Hematopoietic multipotent progenitor cell treated with erythropoietin and hydrocortisone succinate and interleukin-3 and kit ligand, for 4 days (in vitro differentiated cells): ENCODE measurements at regions not wholly inside any gene's neighbourhood (a gene's known extent, or its start where the extent isn't known, plus 50 kb on each side); places are given as distances from the start of the nearest gene placed in this dataset.

Experiments used
- DNase-seq: peaks from one replicate; pipeline ENCODE4 v3.0.0-alpha.2; 2015

DNA sequence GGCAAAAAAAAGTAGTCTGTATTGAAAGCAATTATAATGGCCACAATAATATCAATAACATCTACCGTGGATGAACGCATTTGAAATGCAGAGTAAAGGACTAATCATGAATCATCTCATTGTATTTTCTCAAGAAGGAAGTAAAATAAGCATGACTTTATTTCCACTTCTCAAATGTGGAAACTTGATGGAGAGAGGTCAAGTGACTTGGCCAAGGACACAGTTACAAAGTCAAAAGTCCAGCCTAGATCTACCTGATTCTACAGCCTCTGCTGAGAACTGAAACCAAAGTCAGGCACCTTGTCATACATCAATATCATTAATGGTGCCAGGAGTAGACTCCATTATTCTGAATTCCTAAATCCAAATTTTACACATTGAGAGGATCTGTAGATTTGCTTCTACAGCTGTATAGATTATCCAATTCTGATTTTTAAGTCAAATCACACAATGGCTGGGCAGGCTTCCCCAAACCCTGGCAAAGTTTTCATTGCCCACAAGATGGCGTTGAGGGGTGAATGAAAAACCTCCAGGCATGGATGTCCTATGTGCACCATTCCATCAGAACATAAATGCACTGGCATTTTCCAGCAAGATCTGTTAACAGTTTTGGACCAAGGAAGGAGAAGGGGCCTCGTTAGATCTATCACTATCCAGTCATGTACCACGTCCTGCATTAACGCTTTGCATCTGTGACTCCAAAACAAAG, 423.1 kb downstream of the MAFB start:
- peak; percentile 44 for DNase-seq

DNA sequence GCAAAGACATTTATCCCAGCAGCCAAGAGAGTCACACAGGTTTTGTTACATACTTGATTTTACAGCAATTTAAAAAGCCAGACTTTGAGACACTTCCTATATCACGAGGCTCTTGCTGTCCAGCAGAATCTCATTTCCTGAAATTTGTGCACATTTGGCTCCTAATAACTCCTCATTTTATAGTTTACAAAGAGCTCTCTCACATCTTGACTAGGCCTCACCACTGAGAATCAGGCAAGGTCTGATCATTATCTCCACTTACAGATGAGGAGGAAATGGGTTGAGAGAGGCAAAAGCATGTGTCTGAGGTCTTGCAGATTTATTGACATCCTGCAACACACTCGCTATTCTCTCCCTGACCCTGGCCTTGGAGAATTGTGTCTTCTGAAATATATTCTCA, 426.8 kb downstream of the MAFB start:
- DNase-seq: peak; percentile 42

- no peak for DNase-seq
Measured at GRCh38 chr20:40258931-40259330, 430.1 kb downstream of the MAFB start.

GRCh38 chr20:40257763-40258162, 431.3 kb downstream of the MAFB start:
- DNase-seq: no peak

- DNase-seq: no peak
Measured at GRCh38 chr20:40255365-40255764, 433.7 kb downstream of the MAFB start.

DNA sequence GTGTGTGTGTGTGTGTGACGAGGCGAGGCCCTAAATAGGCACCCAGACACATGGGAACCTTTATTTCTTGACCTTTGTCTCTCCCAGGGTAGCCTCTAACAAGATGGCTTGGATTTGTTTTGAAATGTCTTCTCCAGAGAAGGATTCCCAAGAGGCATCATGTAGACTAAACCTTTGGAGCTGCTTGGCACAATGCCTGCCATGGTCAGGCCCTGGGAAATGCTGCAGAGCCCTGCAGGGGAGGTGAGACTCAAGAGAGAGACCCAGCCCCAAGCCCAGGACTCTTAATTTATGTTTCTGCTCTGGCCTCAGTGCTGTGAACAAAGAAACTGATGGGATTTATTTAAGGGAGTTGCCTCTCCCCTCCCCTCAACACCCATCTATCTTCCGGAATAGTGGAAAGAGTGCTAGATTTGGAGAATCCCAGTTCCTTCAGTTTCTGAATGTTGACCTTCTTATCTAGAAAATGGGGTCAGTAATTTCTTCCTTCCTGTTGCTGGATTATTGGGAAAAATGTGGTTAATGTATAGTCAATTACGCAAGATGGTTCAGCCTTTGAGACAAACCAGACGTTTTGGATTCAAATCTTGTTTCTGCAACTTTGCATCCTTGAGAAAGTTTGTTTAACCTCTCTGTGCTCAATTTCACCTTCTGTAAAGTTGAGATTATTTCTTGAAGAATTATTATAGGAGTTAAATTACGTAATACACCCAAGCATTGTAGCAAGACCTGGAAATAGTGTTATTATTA, 434.8 kb downstream of the MAFB start:
- no peak for DNase-seq

DNA sequence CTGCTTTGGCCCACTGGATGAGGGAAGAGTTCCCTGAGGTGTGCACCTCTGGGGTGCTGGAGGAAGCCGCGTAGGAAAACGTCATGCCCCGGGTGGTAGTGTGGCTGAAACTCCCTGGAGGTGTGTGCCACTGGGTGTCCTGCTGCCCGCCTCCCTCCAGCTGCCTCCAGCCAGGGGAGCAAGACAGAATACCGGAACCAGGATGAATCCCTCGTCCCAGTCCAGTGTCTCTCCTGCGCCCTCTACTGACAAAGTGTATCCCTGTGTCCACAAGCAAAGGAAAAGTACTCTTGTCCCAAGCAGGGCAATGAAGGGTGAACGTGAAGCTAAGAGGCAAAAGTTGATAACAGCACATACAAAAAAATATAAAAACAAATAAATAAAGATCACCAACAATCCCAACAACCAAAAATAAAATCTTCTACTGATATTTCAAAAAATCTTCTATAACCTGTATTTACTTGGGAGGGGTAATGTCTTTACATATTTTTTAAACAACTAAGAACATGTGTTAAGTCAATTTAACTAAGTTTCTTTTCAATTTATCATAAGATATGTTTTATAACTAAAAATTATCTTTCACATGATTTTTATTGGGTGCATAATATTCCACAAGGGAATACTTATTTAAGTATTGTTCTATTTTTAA, 437.6 kb downstream of the MAFB start:
- peak; percentile 24 for DNase-seq

DNA sequence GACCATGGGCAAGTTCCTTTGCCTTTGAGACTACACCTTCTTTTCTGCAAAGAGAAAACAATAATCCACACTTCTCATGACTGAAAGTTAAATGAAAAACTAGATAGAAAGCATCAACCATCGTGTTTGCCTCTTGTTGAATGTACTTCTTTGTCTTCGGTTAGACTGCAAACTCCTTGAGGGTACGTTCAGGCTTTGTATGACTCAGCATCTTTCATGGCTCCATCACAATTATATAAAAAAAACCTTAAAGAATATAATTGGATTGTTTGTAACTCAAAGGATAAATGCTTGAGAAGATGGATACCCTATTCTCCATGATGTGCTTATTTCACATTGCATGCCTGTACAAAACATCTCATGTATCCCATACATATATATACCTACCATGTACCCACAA, 439.2 kb downstream of the MAFB start:
- no peak for DNase-seq

DNA sequence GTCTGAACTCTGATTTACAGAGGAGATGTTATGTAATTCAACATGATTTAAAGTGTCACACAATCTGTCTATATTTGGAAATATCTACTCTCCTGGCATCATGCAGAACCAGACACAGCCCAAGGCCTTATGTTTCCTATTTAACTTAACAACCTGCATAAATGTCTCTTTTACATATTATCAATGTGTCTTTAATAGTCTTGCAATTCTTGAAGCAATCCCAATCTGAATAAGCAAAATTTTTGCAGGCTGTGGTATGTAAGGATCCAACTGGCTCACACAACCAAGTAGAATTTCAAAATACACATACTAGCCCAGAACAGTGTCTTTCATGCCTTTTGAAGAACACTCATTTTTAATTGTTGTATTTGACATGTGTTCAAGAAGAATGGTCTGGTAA, 443.2 kb downstream of the MAFB start:
- no peak for DNase-seq

GRCh38 chr20:40244286-40244685, 444.8 kb downstream of the MAFB start:
- DNase-seq: no peak

GRCh38 chr20:40241596-40242343, 447.3 kb downstream of the MAFB start:
- no peak for DNase-seq

DNA sequence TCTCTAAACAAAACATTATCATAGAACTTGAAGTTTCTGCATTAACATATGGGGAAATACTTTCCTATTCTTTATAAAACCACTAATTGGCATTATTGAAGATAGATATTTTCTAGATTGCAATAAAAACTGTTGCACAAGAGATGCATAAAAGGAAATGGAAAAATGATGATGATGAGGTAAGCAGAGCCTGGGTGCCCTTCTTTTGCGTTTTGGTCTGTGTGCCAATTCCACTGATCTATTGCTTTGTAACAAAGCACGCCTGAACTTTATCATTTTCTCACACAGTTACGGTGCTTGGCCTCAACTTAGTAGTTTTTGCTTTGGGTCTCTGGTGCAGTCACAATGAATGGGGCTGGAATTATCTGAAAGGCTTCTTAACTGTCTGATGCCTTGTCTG, 450.5 kb downstream of the MAFB start:
- DNase-seq: no peak

DNA sequence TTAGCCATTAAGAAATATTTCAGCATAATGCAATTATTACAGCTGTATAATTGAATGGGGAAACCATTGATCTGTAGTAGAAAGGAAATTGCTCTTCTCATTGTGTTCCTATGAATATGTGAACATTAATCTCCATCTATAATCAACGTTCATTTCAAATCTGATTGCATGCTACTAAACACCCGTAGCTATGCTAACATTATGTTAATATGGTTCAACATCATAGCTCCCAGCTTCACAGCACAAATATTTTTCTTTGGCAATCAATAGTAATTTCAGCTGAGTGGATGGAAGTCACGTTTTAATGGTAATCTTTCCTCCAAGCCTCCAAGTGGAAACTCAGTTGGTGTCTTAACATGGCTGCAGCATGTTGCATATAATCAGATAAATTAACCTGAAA, 454.4 kb downstream of the MAFB start:
- no peak for DNase-seq

DNA sequence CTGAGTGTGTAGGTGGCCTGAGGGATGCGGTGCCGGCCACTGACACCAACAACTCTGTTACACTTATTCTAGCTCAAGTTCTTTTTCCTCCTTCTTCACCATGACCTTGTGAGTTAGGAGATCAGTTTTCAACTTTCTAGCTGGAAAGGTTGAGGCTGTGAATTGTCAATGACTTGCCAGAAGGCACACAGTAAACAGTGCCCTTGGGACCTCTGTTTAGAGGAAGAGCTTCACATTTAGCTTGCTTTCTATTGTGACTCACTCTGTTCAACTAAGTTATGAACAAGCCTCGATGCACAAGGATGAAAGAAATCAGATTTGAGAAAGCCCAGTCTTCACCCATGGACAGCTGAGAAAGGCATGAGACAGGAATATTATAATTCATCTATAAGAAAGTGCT, 455.6 kb downstream of the MAFB start:
- no peak for DNase-seq

GRCh38 chr20:40232756-40233155, 456.3 kb downstream of the MAFB start:
- no peak for DNase-seq

GRCh38 chr20:40232273-40232672, 456.8 kb downstream of the MAFB start:
- DNase-seq: no peak

DNA sequence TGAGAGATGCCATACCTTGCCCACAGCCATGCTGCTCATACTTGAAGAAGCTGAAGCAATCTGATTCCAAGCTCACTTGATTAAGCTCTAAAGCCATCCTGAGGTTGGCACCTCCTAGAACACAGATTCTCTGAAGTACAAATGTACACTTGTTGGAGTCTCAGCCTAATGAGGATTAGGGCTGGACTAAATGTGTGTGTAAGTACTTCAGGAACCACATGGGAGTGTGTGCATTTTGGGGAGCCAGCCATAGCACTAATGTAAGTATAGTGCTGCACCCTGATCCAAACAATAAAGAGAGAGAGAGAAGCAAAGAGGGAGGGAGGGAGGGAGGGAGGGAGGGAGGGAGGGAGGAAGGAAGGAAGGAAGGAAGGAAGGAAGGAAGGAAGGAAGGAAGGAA, 458.6 kb downstream of the MAFB start:
- no peak for DNase-seq

GRCh38 chr20:40225596-40225995, 463.4 kb downstream of the MAFB start:
- no peak for DNase-seq

DNA sequence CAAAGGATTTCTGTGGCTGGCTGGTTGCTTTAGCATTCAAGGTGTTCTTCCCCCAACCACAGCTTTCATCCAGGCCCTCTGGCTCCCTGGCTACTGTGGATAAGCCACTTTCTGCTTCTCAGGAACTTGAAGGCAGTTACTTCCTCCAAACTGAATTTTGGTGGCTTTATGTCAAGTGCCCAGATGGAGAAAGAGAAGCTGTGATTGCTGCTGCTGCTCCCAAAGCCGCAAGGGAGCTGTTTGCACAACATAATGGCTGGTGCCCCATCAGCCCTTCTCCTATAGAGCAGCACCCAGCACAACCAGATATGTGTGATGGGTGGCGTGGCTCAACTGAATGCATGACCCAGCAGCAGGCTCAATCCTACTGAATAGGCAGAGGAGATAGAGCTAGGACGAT, 465.2 kb downstream of the MAFB start:
- no peak for DNase-seq

DNA sequence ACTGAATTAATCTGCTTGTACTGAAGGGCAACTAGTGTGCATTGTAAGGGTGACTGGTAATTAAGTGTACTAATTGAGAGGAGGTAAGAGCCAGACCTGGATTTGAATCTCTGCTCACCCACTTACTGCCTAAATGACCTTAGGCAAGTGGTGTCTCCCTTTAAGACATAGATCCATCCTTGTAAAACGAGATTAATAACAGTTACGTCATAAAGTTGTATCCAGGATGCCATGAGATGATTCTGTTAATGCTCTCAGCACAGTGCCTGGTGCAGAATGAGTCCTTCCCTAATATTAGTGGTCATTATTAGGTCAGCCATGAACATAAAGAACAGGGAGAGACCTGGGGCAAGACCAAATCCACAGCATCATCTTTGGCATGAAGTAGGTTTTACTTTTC, 470.1 kb downstream of the MAFB start:
- no peak for DNase-seq

DNA sequence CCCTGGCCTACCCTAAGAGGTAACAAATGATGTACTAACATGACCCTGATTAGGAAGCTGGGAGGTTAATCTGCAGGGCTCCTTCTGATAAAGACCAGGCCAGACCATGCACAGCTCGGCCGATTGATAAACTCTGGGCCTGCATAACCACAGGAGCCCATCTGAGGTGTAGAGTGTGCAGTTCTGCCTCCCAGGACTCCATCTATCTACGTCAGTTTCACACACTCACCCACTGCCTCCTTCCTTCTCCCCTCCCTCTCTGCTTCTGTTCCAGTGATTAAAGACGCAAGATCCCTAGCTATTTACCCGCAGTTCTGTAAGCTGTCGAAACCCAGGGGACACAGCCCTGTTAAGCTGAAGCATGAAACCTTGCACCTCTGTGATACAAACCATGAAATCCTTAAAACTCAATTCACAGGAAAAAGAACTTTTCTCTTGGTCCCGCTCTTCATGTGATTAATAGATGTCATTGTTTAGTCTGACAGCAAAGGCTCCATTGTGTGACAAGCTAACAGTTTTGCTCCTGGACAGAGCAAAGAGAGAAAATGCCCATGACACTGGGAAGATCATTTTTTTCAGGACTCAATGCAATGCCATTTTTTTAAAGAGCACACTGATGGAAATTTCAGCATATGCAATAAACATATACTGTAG, 470.6 kb downstream of the MAFB start:
- no peak for DNase-seq

DNA sequence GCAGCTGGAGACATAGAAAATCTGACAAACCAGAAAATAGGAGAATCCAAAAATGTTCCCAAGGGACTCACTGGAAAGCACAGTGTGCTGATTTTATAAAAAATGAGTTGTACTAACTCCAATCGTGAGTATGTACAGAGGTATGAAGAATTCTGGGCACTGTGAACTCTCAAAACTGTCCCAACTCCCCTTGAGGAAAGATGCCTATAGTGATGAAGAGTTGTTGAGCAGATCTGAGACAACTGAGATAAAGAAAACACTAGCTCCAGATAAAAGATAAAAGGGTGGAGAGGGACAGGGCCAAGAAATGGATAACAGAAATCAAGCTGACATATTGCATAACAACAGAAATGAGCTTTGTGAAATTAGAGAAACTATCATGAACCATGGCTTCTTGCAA, 481.4 kb downstream of the MAFB start:
- no peak for DNase-seq

DNA sequence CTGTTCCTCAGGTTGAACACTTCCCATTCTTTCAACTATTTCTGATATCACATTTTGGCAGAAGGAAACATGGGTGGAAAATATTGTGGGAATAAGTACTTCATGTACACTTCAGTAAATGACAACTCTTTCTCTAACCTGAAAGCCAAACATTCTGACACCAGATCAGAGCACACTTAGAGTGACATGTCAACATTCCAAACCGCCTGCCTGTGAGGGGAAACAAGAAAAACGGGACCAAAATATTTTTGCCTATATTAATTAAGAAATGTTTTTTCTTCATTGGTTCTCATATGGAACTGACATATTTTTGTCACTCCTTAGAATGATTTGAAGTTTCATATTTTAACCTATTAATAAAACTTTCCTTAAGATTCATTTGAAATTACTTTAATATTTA, 483.1 kb downstream of the MAFB start:
- DNase-seq: no peak
